ENCODE measurements at regions not wholly inside any gene's neighbourhood (a gene's known extent, or its start where the extent isn't known, plus 50 kb on each side); places are given as distances from the start of the nearest gene placed in this dataset.

- DNase-seq (ENCODE audit: low read depth in 2 of 2, low spot score in 1 of 2) = no peak
These were observed 402.2 kb downstream of the DHX35 start for GRCh38 chr20:39364320-39364719.

GRCh38 chr20:39359981-39360620, 398.0 kb downstream of the DHX35 start:
- DNase-seq (ENCODE audit: low read depth in 2 of 2, low spot score in 1 of 2) = no peak

GRCh38 chr20:39358052-39358451, 395.9 kb downstream of the DHX35 start:
- DNase-seq (ENCODE audit: low read depth in 2 of 2, low spot score in 1 of 2) = no peak

- DNase-seq (ENCODE audit: low read depth in 2 of 2, low spot score in 1 of 2) = no peak
These were observed 394.8 kb downstream of the DHX35 start for GRCh38 chr20:39356908-39357307.

GRCh38 chr20:39349240-39349639, 387.1 kb downstream of the DHX35 start:
- no peak for DNase-seq (ENCODE audit: low read depth in 2 of 2, low spot score in 1 of 2)

GRCh38 chr20:39347626-39348025, 385.5 kb downstream of the DHX35 start:
- no peak for DNase-seq (ENCODE audit: low read depth in 2 of 2, low spot score in 1 of 2)

- DNase-seq (ENCODE audit: low read depth in 2 of 2, low spot score in 1 of 2) = no peak
These were observed 380.3 kb downstream of the DHX35 start for GRCh38 chr20:39342463-39342862.

- no peak for DNase-seq (ENCODE audit: low read depth in 2 of 2, low spot score in 1 of 2)
These were observed 376.6 kb downstream of the DHX35 start for GRCh38 chr20:39338469-39339376.

- no peak for DNase-seq (ENCODE audit: low read depth in 2 of 2, low spot score in 1 of 2)
These were observed 371.1 kb downstream of the DHX35 start for GRCh38 chr20:39333211-39333610.

- no peak for DNase-seq (ENCODE audit: low read depth in 2 of 2, low spot score in 1 of 2)
These were observed 366.2 kb downstream of the DHX35 start for GRCh38 chr20:39328347-39328746.

- no peak for DNase-seq (ENCODE audit: low read depth in 2 of 2, low spot score in 1 of 2)
These were observed 363.9 kb downstream of the DHX35 start for GRCh38 chr20:39326050-39326449.

- DNase-seq (ENCODE audit: low read depth in 2 of 2, low spot score in 1 of 2) = no peak
These were observed 356.8 kb downstream of the DHX35 start for GRCh38 chr20:39318911-39319310.

GRCh38 chr20:39312676-39313075, 350.5 kb downstream of the DHX35 start:
- no peak for DNase-seq (ENCODE audit: low read depth in 2 of 2, low spot score in 1 of 2)

GRCh38 chr20:39311851-39312506, 349.8 kb downstream of the DHX35 start:
- DNase-seq (ENCODE audit: low read depth in 2 of 2, low spot score in 1 of 2) = no peak

GRCh38 chr20:39310363-39310995, 348.3 kb downstream of the DHX35 start:
- DNase-seq (ENCODE audit: low read depth in 2 of 2, low spot score in 1 of 2) = no peak

- no peak for DNase-seq (ENCODE audit: low read depth in 2 of 2, low spot score in 1 of 2)
These were observed 347.3 kb downstream of the DHX35 start for GRCh38 chr20:39309458-39309857.

- DNase-seq (ENCODE audit: low read depth in 2 of 2, low spot score in 1 of 2) = no peak
These were observed 340.2 kb downstream of the DHX35 start for GRCh38 chr20:39302312-39302711.

GRCh38 chr20:39299783-39300182, 337.6 kb downstream of the DHX35 start:
- no peak for DNase-seq (ENCODE audit: low read depth in 2 of 2, low spot score in 1 of 2)

- DNase-seq (ENCODE audit: low read depth in 2 of 2, low spot score in 1 of 2) = no peak
These were observed 336.7 kb downstream of the DHX35 start for GRCh38 chr20:39298571-39299506.

GRCh38 chr20:39298121-39298520, 336.0 kb downstream of the DHX35 start:
- DNase-seq (ENCODE audit: low read depth in 2 of 2, low spot score in 1 of 2) = no peak

Data from stimulated activated CD8-positive, alpha-beta memory T cell treated with anti-CD3 and anti-CD28 coated beads, Interleukin-4, amount 100 ng/mL, for 1 hour (primary cell).